LoVo (cell line): ENCODE measurements at regions not wholly inside any gene's neighbourhood (a gene's known extent, or its start where the extent isn't known, plus 50 kb on each side); places are given as distances from the start of the nearest gene placed in this dataset.
"Not testable (repeated sequence)": the region's sequence is repeated elsewhere in the genome, so short reads cannot be mapped to it uniquely, and the experiment has no call there.

ENCODE experiments used
- DNase-seq: peaks from one replicate; pipeline ENCODE4 v3.0.0-alpha.2; 2016; ENCODE audit warnings: low spot score

DNA sequence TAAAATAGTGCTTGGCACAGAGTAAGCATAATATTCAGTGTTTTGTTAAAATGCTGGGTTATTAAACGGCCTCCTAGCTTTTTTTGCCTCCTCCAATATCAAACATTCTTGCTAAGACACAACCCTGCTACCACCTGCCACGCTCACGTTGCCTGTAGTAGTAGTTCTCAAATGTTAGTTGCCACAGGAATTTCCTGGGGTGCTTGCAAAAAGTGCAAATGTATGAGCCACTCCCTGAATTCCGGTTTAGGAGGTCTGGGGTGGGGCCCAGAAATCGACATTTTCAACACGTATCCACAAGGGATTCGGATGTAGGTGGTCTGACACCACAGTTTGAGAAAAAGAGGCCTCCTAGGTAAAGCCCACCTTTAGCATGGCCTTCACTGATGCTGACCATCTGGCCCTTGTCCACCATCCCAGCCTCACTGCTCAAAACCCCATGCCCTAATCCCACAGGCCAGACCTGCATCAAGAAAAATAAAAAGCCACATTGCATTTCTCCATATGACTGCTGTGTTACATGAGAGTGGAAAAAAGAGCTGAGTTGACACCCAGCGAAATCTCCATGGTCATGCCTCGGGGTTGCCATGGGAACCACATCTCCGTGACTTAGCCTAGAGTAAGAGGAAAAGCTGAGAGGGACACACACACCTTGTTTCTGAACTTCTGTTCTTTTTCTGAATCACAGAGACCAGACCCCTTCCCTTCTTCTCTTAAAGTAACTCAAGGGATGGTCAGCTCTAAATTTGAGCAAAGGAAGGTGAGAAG, 116.4 kb upstream of the HES1 start:
- no peak for DNase-seq

- no peak for DNase-seq
Observed at GRCh38 chr3:194022052-194022451, 113.9 kb upstream of the HES1 start.

GRCh38 chr3:194022816-194023215, 113.1 kb upstream of the HES1 start:
- no peak for DNase-seq

DNA sequence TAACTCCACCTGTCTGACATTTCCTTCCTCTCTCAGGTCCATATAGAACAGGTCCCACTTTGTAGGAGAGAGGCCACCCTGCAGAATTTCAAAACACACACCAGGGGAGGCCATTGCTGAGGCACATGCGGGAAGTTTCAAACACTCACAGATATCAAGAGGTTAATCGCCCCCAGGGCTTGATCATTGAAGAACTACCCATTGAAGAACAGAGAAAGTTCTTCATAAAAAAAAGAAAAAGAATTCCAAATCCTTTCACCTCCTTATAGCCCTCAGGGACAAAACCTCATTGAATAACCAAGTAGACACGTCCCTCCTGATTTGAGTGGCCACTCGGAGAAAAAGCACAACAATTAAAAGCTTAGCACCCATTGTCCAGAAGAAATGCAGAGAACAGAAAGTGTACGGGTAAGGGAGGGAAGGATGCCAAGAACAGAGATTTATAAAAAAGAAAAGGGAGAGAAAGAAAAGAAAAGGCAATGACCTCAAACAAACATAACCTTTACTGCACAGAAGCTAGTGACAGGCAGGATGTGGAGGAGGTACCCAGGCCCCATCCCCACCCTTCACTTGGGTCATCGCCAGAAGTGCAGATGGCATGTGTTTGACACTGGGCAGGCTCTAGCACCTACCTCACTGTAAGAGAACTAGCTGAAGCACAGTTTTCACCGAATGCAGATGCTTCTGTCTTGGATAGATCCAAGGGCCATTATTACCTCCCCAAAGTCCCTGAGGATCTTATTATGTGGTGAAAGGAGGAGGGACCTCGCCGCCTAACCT, 112.3 kb upstream of the HES1 start:
- DNase-seq, result no peak

GRCh38 chr3:194025119-194025518, 110.8 kb upstream of the HES1 start:
- no peak for DNase-seq

GRCh38 chr3:194025951-194026350, 110.0 kb upstream of the HES1 start:
- no peak for DNase-seq

GRCh38 chr3:194028434-194029004, 107.4 kb upstream of the HES1 start:
- DNase-seq, result no peak

DNA sequence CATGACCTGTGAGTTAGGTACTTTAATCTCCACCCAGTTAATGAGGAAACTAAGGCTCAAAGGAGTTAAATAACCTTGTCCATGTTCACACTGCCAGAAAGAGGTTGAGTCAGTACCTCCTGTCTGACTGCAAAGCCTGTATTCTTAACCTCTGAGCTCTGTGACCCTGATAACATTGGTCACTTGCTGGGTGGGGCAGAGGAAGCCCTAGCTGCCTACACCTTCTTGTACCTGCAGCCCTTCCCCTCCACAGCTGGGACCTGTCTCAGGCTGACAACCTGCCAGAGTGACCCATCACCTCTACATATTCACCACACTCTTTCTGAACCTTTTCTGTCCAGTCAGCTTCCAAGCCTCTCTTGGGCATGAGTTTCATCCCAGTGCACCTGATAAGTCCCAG, 106.1 kb upstream of the HES1 start:
- DNase-seq, result peak; percentile 20

GRCh38 chr3:194030372-194030771, 105.6 kb upstream of the HES1 start:
- DNase-seq, result peak; percentile 49

- DNase-seq, result no peak
Observed at GRCh38 chr3:194031349-194031748, 104.6 kb upstream of the HES1 start.

DNA sequence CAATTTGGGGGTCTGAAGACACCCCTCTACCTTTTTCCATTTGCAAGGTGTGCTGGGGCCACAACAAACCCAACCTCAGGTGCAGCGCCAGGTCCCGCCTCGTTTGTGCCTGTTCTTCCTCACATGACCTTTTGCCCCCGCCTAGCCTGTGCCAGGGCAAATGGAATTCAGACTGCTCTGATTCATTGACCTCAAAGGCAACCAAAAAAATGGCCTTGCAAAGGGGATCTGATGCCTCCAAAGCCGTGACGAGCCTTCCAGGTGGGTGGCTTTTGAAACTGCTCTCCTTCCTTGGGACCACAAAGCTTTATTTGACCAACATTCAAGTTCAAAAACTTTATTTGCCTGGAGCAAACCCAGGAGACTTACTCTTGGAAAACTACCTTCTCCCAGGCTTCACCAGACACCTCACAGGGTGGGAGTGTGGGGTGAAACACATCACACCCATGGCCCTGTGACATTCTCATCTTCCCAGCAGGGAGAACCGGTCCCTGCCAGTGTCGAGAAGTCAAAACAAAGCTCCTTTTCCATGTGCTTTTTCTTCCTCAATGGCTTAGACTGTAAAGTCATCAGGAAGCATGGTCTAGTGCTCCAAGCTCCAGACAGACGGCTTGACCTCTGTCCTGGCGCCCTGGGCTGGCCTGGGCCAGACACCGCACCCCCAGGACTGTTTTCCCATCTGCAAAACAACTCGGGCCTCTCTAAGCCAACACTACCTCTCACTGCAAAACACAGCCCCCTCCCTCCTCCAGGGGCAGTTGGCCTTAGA, 103.9 kb upstream of the HES1 start:
- DNase-seq, result peak; percentile 40

DNA sequence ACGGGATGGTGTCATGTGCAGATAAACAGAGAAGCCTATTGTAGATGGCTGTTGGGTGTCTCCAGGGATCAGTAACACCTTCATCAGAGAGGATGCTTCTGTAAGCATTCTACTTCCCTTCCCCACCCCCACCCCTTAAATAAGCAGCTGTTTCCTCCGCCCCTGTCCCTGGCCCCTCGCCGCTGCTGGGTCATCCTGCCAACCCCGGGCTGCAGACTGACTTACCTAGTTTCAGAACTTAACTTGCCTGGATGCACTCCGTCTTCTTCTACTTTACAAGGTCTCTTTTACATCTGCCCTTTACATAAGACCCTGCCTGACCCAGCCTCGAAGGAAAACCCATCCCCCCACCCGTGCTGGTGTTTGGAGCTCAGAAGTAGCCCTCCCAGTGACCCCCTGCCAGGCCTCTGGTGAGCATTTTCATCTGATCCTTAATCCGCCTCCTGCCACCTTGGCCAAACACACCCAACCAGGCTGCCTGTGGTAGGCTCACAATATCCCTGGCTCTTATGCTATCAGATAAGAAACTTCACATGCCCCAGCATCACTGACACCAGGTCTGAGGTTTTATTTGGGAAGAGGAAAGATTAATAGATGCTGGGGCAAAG, 103.0 kb upstream of the HES1 start:
- DNase-seq, result no peak

DNA sequence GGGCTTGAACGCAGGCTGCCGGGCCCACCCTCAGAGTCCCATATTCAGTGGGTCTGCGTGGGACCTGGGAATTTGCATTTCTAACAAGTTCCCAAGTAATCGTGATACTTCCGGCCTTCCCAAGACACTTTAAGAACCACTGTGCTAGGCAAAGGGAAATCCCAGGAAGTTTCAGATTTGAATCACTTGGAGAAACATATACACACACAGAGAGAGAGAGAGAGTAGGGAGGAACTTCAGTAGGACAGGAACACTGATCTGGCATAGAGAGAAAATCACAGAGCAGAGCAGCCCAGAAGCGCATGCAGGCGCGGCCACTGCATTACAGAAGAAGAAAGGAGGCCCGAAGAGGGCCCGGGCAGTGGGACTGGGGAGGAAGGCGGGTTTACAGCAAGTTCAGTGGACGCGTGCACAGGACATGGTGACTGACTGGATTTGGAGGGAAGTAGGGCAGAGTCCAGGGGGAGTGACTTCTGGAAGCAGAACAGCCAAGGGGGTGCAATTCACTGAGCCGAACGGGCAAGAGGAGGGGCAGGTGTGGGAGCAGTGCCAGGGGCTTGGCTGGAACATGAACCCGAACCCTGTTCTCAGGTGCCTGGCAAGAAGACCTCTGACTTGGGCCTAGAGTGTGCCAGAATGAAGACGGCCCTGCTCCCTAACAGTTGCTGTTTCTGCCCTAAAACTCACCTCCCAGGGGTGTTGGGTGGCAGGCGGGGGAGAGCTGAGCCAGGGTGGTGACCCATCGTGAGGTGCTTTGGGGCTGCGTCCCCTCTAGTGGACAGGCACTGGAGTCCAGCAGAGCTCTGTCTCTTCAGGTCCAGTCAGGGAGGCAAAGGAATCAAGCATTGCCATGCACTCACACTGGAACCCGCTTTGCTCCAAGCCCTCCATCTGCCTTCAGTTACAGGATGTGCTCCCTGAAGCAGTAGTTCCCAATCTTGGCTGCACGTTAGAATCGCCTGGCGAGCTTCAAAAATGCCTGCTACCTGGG, 101.3 kb upstream of the HES1 start:
- DNase-seq, result peak; percentile 20

- DNase-seq, result peak; percentile 29
Observed at GRCh38 chr3:194035406-194036138, 100.4 kb upstream of the HES1 start.

GRCh38 chr3:194036842-194037241, 99.1 kb upstream of the HES1 start:
- no peak for DNase-seq

DNA sequence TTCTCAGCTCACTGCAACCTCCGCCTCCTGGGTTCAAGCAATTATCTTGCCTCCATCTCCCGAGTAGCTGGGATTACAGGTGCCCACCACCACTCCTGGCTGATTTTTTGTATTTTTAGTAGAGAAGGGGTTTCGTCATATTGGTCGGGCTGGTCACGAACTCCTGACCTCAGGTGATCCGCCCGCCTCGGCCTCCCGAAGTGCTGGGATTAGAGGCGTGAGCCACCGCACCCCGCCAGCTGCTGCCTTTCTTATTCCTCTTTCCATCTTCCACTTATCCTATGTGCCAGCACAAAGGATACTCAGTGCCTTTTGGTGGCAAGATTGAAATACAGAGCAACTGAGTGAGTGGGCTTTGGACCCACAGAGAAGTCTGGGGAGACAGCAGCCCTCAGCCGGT, 97.6 kb upstream of the HES1 start:
- DNase-seq, result not testable (repeated sequence)

- DNase-seq, result no peak
Observed at GRCh38 chr3:194038960-194039359, 97.0 kb upstream of the HES1 start.

DNA sequence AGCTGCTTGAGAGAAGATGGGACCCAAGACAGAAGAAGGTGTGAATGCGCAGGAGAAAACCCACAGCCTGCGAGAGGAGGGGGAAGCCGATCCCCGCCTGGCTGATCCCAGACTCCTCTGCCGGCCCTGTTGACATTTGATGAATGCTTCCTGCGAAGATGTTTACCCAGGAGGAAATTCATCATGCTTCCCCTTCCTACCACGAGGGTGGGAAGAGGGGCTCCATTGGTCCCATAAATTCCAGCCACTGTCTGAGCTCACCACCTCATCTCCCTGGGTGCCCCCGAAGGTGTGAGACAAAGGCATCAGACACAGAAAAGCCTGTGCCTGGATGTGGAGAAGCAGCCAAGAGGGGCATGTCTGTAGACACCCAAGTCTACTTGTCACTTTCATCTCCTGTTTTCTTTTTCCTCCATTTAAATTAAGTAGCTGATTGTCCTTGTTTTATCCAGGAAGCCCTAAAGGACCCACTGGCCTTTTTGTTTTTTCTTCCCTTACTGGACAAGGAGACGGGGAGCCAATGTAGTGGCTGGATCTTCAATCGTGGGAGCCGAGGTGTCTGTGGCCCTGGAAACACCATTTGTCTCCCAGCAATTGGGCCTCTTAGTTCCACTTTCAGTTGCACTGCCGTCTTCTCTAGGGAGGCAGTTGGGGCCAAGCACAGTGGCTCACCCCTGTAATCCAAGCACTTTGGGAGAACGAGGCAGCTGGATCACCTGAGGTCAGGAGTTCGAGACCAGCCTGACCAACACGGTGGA, 95.3 kb upstream of the HES1 start:
- no peak for DNase-seq

- no peak for DNase-seq
Observed at GRCh38 chr3:194042927-194043326, 93.0 kb upstream of the HES1 start.
